HG02938 (cell line): ENCODE measurements at regions not wholly inside any gene's neighbourhood (a gene's known extent, or its start where the extent isn't known, plus 50 kb on each side); places are given as distances from the start of the nearest gene placed in this dataset.

Experiments
- ATAC-seq: cut with Tn5 transposase; IDR thresholded peaks from one replicate; pipeline ENCODE4 v1.9.1; 2021; ENCODE audit warnings: mild to moderate bottlenecking, moderate library complexity; ENCODE audit not compliant: unreplicated experiment

DNA sequence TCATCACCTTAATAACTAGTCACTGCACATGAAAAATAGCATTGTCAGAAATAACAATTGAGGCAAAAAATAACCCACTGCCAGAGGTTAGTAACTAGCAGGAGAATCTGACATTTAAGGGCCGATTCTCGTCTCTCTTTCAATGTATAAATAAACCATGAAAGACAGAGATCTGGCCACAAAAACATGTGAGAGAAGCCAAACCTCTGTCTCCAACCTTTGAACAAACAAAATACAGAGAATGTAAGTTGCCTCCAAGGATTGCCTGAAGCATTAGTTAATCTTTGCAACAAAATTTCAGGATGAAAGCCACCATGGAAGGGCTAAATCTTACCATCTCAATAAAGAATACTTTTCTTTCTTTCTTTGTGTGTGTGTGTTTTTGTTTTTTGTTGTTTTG is 257.4 kb upstream of the TMTC1 start:
- ATAC-seq = no peak

DNA sequence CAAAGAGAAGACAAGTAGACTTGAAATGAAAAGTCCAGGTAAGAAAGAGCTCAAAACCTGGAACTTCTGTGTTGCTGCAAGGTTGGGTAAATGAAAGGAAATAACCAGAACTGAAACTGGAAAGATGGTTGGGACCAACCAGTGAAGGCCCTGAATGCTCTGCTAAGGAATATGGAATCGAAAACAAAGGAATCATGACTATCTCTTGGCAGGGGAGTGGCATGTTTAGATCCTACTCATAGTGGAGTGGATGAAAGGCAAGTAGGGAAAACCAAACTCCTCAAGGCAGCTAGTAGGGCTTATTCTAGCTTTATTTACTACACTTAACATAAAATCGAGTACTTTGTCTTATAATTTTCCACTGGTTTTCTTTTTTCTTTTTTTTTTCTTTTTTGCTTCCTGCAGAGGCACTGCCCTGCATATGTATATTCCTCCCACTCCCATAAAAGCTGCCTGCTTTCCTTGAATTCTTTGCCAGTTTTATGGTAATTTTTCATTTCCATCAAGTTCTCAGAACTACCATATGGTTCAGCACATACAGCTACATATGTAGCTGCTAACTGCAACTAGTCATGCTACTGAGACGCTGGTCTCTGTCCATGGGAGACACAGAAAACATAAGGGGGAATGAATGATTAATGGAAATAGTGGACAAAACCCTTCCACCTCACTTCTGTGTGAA is 247.1 kb upstream of the TMTC1 start:
- ATAC-seq = no peak

DNA sequence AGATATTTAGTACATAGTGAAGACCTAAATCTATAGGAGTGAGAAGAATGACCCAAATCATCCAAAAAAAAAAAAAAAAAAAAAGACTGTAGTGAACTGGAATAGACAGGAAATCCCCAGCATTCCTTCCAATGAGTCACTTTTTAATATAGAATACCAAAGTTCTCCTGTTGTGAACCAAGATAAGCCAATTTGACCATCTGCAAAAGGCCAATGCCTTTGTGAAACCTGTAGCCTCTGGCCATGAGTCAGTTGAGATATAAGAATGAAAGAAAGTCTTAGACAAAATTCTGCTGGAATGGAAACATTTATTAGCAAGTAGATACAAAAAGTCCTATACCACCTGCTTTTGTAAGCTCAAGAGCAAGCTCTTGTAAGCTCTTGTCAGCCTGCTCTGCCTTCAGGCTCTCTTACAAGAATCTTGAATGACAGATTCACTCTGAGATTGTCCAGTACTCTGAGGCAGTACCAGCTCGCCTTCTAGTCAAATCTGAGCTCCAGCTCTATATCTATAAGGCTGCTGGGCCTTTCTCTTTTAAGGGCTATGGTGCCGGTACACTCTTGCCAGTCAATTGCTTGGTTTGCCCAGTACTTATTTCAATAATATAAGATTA is 243.0 kb upstream of the TMTC1 start:
- ATAC-seq = no peak

DNA sequence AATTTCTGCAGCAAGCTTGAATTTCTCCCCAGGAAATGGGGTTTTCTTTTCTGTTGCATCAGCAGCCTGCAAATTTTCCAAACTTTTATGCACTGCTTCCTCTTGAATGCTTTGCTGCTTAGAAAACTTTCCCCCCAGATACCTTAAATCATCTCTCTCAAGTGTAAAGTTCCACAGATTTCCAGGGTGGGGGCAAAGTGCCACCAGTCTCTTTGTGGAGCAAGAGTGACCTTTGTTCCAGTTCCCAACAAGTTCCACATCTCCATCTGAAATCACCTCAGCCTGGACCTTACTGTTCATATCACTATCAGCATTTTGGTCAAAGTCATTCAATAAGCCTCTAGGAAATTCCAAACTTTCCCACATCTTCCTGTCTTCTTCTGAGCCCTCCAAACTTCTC is 241.6 kb upstream of the TMTC1 start:
- ATAC-seq = no peak

DNA sequence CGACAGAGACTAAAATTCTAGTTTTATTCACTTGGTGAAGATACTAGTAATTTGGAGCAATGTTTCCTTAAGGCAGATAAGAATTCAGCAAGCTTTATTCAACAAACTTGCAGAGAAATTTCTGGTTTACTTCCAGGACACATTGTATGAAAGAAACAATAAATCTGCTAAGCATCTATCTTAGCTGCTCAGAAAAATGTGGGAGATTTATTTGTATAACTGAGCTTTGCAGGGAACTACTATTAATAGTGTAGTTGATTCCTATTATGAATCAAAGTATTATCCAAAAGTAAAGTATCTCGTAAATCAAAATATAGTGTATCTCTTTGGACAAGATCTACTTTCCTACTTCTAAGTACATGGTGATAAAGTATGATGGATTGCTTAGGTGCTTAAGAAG is 239.4 kb upstream of the TMTC1 start:
- no peak for ATAC-seq

DNA sequence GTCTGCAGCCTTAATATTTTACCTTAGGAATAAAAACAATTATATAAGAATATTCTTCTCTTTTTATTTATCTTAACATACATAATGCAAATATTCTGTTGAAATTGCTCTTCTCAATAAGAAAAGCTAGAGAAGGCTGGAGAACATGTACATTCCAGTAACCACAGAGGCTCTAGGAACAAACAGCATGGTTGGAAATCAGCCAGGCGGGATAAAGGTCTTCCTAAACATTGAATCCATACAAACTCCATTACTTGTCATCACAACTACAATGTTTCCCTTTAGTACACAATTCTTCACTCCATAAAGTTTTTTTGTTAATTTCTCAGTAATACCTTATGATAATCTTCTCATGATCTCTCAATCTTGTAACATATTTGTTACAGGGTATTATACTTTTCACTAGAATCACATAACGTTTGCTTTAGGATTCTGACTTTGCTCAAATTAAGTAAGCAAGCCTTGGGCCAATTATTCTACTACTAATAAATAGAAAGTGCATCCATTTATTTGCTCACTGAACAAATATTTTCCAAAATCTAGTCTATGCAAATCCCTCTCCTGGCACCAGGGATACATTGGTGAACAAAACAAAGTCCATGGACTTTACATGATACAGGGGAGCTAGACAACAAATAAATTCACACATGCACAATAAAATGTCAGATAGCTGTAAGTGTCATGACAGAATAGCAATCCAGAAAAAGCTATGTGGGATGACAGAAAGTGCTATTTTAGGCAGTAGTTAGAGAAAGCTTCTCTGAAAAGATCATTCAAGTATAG is 237.5 kb upstream of the TMTC1 start:
- ATAC-seq = no peak

- ATAC-seq = no peak
These were observed 235.8 kb upstream of the TMTC1 start for GRCh38 chr12:30019366-30020140.

DNA sequence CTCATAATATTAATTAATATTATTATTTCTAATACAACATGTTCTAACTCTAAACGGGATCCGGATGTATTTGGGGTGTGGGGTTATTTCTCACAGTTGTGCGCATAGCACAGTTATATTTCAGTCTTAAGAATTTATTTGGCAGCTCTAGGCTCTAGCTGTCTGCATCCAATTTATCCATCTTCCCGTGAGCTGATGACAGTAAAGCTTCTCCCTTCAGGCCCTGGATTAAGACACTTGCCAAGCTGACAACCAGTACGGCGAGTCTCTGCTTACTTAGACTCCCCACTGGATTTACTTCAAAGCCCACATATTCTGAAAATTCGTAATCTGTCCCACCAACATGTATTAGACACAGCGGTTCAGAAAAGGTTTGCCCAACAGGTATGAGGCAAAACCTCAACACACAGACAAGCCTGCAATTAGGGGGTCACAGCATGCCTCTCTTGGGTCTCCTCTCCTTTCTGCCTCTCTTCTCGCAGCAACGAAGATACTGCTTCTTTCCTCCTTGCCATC is 232.9 kb upstream of the TMTC1 start:
- ATAC-seq = no peak

DNA sequence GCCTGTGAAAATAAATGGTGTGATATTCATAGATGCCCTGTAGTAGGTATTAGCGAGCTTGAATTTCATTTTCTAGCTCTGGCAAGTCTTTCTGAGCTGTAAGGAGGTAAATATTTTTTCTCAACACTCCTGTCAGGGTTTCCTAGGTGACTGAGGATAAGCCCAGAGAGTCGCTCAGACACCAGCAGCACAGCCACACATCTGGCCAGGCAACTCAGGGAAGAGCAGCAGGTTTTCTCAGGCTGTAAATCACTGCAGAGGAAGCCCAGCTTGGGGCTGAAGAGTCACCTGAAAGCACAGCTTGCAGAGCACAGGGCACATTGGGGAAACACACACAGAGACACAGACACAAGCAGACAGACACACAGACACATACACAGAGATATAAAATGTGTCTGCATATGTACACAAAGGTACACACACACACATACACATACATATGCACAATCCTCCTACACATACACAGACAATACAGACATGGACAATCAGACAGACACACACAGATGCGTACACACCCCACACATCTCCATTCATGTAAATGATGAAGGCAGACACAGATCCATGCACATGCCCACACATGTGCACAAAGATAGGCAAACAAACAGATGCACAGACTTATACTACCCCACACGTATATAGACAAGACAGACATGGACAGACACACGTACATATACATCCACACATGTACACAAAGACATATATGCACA is 232.0 kb upstream of the TMTC1 start:
- ATAC-seq = no peak

DNA sequence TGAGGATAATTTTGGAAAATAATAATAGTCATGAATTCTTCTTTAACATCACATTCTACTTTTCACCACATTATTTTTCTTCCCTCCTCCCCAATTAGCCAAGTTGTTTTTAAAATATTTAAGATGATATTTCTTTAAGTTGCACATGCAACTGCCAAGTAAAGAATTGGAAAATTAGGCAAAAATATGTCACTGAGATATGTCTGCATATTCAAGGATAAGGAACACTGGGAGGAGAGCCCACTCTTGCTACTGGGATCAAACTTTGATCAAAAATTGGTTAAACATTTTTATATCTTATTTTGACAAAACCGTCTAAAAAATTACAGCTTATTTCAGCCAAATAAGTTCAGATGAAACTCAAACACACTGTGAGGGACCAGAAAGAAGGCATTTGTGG is 231.2 kb upstream of the TMTC1 start:
- ATAC-seq = no peak

DNA sequence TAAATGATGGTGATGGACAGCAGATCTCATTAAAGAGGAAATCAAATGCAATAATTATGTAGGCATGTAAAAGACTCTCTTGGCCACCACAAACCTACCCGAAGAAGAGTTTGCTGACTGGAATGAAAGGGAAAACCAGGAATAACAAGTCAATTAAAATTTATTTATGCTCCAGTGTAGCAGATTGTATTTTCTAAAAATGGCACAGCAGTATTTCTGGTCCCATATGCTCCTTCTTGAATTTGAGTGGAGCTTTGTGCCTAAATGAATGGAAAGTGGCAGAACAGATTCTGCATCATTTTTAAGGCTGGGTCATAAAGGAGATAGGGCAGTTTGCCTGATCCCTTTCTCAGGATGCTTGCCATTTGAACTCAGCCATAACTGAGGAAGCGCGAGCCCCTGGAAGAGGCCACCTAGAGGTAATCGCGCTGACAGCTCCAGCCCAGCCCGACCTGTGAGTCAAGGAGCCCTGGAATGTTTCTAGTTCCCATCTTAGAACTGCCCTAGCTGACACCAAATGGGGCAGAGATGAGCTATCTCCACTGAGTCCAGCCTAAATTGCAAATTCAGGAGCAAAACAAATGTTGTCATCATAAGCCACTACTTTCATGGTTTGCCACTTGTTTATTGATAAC is 229.2 kb upstream of the TMTC1 start:
- no peak for ATAC-seq

DNA sequence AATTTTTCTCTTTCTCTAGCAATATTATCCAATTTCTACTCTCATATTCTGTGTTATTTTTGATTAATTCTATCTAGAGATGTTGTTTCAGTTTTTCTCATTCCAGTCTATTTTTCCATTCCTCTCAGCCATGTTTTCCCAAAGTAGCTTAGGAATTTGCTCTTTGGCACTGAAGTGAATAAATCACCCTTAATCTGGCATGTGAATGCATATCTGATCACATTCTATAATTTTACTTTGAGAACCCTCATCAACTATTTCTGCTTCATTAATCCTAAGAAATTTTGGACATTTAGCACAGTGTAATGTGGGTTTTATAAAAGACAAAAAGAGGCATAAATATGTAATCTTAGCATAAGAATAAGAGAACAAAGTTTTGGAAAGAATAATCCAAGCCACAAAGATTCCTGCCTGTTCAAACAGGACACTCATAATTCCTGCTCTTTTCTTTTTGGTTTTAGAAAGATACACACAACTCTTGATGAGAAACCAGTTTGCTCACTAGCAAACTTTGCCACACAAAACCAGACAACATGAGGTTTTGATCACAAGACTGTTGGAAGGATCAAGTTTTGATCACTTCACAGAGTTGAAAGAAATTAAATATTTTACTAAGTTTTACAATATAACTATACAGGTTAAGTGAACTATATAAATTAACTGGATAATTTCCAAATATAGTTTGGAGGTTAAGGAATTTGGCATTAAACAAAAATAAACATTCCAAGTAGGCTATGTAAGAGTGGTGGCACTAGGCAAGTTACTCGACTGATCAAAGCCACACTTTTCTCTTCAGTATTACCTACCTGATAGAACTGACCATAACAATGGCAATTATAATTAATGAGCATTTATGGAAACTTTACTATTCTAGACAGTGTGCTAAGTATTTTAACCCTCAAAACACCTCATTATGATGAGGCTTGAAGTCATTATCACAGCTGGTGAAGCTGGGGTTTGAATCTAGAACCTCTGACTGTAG is 226.6 kb upstream of the TMTC1 start:
- no peak for ATAC-seq

- ATAC-seq = no peak
These were observed 222.3 kb upstream of the TMTC1 start for GRCh38 chr12:30006021-30006420.

- no peak for ATAC-seq
These were observed 219.6 kb upstream of the TMTC1 start for GRCh38 chr12:30003321-30003720.

- ATAC-seq = no peak
These were observed 218.9 kb upstream of the TMTC1 start for GRCh38 chr12:30002677-30003076.

- ATAC-seq = no peak
These were observed 216.7 kb upstream of the TMTC1 start for GRCh38 chr12:30000401-30000800.

DNA sequence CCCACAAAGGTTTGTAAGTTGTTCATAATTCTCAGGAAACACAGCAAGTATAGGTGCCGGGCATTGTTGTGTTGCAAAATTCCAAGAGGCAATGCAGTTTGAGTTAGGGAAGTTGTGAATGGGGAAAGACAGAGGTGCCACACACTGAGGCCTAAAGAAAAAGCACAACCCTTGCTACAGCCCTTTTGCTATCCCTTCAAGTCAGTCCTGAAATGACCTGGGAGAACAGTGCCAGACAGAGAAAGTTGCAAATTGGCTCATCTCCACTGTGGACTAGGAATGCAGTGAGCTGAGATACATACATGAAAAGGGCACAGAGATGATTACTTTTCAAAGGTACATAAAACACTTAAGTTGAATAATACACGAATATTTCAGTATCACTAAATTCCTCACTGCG is 213.3 kb upstream of the TMTC1 start:
- ATAC-seq = no peak

GRCh38 chr12:29992366-29992765 is 208.6 kb upstream of the TMTC1 start:
- no peak for ATAC-seq

DNA sequence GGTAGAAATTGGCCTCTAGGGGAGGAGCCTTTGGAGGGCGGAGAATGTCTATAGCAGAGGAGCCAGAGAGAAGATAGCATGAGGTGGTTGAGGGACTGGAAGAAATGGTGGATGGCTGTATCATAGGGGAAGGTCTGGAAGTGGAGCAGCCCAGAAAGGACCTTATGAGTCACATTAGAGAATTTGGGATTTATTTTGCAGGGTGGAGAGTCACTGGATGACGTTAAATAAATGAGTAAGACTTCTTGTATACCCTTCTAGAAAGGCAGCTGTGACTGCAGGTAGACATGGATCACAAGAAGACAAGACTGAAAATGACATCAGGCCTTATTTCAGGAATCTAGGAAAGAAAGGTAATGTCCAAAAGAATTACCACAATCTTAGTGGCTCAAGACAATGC is 208.2 kb upstream of the TMTC1 start:
- ATAC-seq = no peak
